Activated T-helper 1 cell treated with anti-CD3 and anti-CD28 coated beads, Interleukin-12 subunit alpha, Interleukin-12 subunit beta, Interleukin-2, Interleukin-4 antibody, amounts not matched to agents 30 ng/mL and 10 ng/mL and 1 ng/mL, durations not matched to agents 14 hours and 24 hours and 36 hours (primary cell): ENCODE measurements at regions not wholly inside any gene's neighbourhood (a gene's known extent, or its start where the extent isn't known, plus 50 kb on each side); places are given as distances from the start of the nearest gene placed in this dataset.

ENCODE experiments used
- DNase-seq: peaks from one replicate; pipeline ENCODE4 v3.0.0; 2021; ENCODE audit warnings: low spot score
- H3K27ac Mint-ChIP-seq: one replicate; pipeline ENCODE4 v1.8.0; 2021; ENCODE audit warnings: mild to moderate bottlenecking, mixed read lengths
- H3K27me3 Mint-ChIP-seq: one replicate; pipeline ENCODE4 v1.8.0; 2022; ENCODE audit warnings: mild to moderate bottlenecking, moderate library complexity, mixed read lengths; ENCODE audit not compliant: insufficient read depth
- H3K36me3 Mint-ChIP-seq: one replicate; pipeline ENCODE4 v1.8.0; 2021; ENCODE audit warnings: low read depth, mixed read lengths
- H3K4me1 Mint-ChIP-seq: one replicate; pipeline ENCODE4 v1.8.0; 2021; ENCODE audit warnings: low read depth, mixed read lengths
- H3K4me3 Mint-ChIP-seq: one replicate; pipeline ENCODE4 v1.8.0; 2021; ENCODE audit warnings: mild to moderate bottlenecking, moderate library complexity, mixed read lengths
- H3K9me3 Mint-ChIP-seq: one replicate; pipeline ENCODE4 v1.8.0; 2021; ENCODE audit warnings: mixed read lengths
- intact Hi-C: fragments of 100-400 bp; cut with micrococcal nuclease; formaldehyde crosslinking; loops from one replicate; pipeline ENCODE4 v1.15.1; 2024

DNA sequence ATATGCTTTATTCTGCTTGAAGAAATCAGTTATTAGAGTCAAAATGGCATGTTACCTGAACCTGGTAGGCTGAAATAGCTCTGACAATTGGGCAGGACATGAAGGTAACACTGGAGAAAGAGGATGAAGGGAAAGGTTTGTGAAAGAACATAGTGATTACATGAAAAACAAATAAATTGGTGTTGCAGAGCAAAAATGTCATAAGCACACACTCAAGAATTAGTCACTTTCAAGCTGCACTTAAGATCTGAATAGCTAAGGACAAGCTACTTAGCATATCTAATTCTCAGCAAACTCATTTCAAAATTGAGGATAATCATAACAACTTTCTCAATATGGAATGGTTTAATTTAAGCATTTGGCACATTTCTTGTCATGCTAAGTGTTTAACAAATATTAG is 1398.0 kb upstream of the FLRT2 start:
- DNase-seq = no peak

DNA sequence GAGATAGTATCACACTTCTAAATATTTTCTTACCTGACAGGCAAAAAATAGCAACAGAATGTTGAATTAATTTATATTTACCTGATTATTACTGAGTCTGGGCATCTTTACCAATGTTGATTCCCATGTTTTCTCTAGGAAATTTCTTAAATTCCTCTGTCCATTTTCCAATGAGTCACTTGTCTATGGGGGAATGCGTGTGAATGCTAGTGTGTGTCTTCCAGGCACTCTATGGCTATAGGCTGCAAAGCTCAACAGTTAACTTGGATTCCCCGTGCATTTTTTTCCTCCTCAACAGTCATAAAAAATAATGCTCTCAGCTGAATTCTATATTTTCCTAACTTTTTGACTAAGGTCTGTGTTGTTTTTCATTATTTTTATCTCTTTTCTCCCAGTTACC is 1385.8 kb upstream of the FLRT2 start:
- intact Hi-C loops = no loop called here
- H3K9me3 Mint-ChIP-seq = peaks cover 14% of the 10 kb centered on the region
- no peaks in the 10 kb centered on the region for H3K36me3 Mint-ChIP-seq
- no peak overlapping the region for H3K27ac Mint-ChIP-seq
- no peaks in the 10 kb centered on the region for H3K4me1 Mint-ChIP-seq
- H3K4me3 Mint-ChIP-seq = no peak overlapping the region
- no peaks in the 10 kb centered on the region for H3K27me3 Mint-ChIP-seq
- DNase-seq = no peak

More for the DNA sequence above, 1398.0 kb upstream of the FLRT2 start:
- H3K9me3 Mint-ChIP-seq = peaks cover 12% of the 10 kb centered on the region
- no peak overlapping the region for H3K4me3 Mint-ChIP-seq
- intact Hi-C loops = no loop called here
- H3K4me1 Mint-ChIP-seq = no peaks in the 10 kb centered on the region
- H3K36me3 Mint-ChIP-seq = no peaks in the 10 kb centered on the region
- H3K27me3 Mint-ChIP-seq = no peaks in the 10 kb centered on the region
- H3K27ac Mint-ChIP-seq = no peak overlapping the region

DNA sequence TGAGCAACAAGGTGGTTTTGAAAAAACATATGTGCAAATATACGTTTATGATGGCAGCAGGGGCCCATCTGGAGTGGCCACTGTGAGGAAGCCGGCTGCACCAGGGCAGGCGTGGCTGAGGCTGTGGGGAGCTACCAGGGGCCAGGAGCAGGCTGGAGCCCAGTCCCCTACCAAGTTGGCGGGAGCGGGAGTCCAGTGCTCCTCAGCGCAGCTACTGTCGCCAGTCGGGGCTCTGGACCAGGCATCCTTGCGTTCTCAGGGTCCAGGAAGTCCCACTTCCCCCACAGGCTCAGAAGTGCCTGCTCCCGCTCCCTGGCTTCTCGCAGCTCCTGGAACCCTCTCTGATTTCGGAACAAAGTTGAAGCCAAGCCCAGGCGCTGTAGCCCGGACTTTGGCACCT is 1377.5 kb upstream of the FLRT2 start:
- H3K4me3 Mint-ChIP-seq = no peak overlapping the region
- H3K9me3 Mint-ChIP-seq = peaks cover 15% of the 10 kb centered on the region
- H3K36me3 Mint-ChIP-seq = no peaks in the 10 kb centered on the region
- no peaks in the 10 kb centered on the region for H3K4me1 Mint-ChIP-seq
- intact Hi-C loops = no loop called here
- H3K27me3 Mint-ChIP-seq = no peaks in the 10 kb centered on the region
- H3K27ac Mint-ChIP-seq = no peak overlapping the region
- DNase-seq = no peak

DNA sequence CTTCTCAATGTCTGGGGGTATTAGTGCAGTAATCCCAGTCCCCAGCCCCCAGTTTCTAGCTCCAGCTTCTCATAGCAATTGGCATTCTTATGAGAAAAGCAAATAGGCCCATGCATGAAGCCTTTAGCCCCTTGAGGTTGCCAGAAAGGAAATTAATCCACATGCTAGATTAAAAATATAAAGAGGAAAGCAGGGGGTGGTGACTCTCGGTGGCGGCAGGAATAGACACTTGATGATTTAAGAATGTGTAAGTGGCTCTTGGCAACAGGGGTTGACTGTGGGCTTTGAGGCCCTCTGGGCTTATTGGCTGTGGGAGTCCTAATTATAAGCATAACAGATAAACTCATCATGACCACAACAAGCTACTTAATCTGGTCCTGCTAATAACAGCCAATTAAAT is 1367.3 kb upstream of the FLRT2 start:
- intact Hi-C loops = no loop called here
- H3K27ac Mint-ChIP-seq = no peak overlapping the region
- H3K9me3 Mint-ChIP-seq = peaks cover 6% of the 10 kb centered on the region
- H3K27me3 Mint-ChIP-seq = peaks cover 1% of the 10 kb centered on the region
- no peak for DNase-seq
- no peaks in the 10 kb centered on the region for H3K4me1 Mint-ChIP-seq
- H3K4me3 Mint-ChIP-seq = no peak overlapping the region
- no peaks in the 10 kb centered on the region for H3K36me3 Mint-ChIP-seq

DNA sequence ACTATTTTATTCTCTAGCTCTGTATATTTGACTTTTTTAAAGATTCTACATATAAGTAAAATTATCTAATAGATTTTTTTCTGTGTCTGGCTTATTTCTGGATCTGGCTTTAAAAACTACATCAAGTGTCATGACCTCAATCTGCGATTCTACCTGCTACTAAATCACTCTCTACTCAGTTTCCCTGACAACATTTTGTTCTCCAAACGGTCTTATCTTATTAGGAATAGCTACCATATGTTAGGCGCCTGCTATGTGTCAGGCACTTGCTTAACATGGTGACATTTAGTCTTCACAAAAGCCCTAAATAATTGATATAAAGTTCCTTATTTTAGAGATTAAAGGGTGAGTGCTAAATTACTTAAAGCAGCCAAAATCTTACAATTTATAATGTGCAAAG is 1362.9 kb upstream of the FLRT2 start:
- H3K36me3 Mint-ChIP-seq = no peaks in the 10 kb centered on the region
- no peak overlapping the region for H3K27ac Mint-ChIP-seq
- no peak overlapping the region for H3K4me3 Mint-ChIP-seq
- intact Hi-C loops = no loop called here
- DNase-seq = no peak
- H3K9me3 Mint-ChIP-seq = no peaks in the 10 kb centered on the region
- no peaks in the 10 kb centered on the region for H3K4me1 Mint-ChIP-seq
- H3K27me3 Mint-ChIP-seq = peaks cover 1% of the 10 kb centered on the region

DNA sequence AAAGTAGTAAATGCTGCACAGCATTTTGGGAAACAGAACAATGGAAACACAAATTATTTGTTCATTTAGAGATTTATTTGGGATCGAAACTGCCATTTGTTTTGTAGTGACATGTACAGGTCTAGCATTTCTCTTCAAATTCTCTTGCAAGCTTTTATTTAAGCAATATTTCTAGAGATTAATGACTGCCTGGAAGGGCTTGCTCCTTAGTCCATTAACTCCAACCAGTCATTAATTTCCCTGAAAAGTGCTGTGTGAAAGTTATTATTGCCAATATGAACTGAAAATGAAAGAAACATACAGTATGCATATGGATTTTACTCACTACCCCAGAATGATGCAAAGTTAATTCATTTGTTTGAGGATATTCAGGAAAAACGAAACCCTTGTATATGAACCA is 1349.6 kb upstream of the FLRT2 start:
- Mint-ChIP-seq H3K36me3 (no peaks in the 10 kb centered on the region), H3K27ac (no peak overlapping the region), H3K9me3 (peaks cover 21% of the 10 kb centered on the region), H3K27me3 (peaks cover 1% of the 10 kb centered on the region), H3K4me1 (no peaks in the 10 kb centered on the region), H3K4me3 (no peak overlapping the region)
- no peak for DNase-seq
- intact Hi-C loops = no loop called here

DNA sequence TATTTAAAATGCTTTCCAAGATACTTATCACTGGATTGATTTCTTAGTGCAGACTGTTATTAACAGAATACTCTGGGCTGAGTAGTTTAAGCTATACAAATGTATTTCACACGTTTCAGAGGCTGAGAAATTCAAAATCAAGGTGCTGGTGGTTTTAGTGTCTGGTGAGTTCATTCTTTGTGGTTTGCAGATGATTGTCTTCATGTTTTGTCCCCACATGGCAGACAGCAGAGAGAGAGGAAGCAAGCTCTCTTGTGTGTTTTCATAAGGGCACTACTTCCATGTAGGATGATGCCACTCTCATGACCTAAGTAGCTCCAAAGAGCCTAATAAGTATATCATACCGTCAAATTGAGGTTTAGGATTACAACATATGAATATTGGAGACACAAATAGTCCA is 1348.9 kb upstream of the FLRT2 start:
- H3K27me3 Mint-ChIP-seq = peaks cover under 1% of the 10 kb centered on the region
- no peak overlapping the region for H3K27ac Mint-ChIP-seq
- peaks cover 22% of the 10 kb centered on the region for H3K9me3 Mint-ChIP-seq
- H3K36me3 Mint-ChIP-seq = no peaks in the 10 kb centered on the region
- no peak for DNase-seq
- intact Hi-C loops = no loop called here
- no peaks in the 10 kb centered on the region for H3K4me1 Mint-ChIP-seq
- no peak overlapping the region for H3K4me3 Mint-ChIP-seq

DNA sequence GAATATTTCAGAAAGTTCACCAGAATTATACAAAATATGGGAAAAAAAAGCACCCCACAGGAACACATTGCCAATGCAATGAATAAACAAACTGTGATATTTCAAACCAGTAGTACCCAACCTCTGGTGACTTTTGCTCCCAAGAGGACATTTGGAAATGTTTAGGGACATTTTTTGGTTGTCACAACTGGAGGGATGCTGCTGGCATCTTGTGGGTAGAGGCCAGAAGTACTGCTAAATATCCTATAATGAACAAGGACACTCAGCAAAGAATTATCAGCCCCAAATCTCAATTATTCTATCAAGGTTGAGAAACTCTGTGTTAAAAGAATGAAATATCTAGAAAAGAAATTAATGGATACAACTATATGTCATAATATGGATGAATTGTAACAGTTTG is 1334.4 kb upstream of the FLRT2 start:
- Mint-ChIP-seq H3K36me3 (no peaks in the 10 kb centered on the region), H3K27ac (no peak overlapping the region), H3K9me3 (peaks cover 25% of the 10 kb centered on the region), H3K27me3 (no peaks in the 10 kb centered on the region), H3K4me1 (no peaks in the 10 kb centered on the region), H3K4me3 (no peak overlapping the region)
- intact Hi-C loops = no loop called here
- DNase-seq = no peak

DNA sequence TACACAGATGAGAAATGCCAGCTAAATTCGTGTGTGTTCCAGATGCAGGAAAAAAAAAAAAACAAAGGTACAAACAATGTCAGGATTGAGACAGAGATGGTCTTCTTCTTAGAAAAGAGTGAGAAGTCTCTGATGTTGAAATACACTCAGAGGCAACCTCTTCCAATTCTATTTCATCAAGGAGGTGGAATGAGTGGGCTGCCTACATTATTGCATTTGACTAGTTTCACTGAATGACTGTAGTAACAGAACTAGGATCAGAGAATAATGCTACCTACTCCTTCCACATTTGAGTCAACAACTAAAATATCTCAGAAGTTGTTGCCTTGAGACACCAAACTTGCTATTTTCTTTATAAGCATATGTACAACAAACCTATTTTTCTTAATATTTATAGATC is 1332.2 kb upstream of the FLRT2 start:
- Mint-ChIP-seq H3K27me3 (no peaks in the 10 kb centered on the region), H3K36me3 (no peaks in the 10 kb centered on the region), H3K4me3 (no peak overlapping the region), H3K4me1 (no peaks in the 10 kb centered on the region), H3K27ac (no peak overlapping the region), H3K9me3 (peaks cover 24% of the 10 kb centered on the region)
- intact Hi-C loops = no loop called here
- no peak for DNase-seq

DNA sequence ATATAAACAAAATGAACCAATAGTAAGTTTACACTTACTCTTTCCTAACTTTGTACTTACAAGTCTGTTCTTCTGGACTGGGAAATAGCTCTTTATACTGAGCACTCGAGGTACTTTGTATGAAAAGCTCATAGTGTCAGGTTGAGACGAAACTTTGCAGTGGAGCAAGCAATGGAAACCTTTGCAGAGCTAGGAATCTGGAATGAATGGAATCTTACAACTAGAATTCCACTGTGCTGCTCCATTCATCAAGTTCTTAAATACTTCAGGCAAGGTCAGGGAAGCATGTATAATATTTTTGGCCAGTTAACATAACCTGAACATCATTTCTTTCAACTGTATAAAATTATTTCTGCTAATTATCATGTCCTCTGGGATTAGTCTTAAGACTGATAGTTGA is 1327.5 kb upstream of the FLRT2 start:
- H3K27ac Mint-ChIP-seq = no peak overlapping the region

DNA sequence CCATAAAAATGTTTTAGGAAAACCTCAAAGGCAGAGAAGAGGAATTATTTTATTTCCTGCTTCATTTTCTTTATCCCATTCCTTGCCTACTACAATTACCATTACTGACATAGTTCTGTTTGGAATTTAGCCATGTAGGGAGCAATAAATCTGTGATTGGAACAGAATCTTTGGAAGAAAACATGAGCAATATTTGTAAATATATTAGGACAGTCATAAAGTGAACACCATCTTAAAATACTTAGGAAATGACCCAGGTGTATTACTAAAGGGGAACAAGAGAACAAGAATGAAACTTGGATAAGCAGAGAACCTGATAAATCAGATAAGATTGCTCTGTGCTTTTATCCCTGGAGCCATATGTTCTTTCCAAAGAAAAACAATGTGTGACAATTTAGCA is 1326.0 kb upstream of the FLRT2 start:
- peaks cover 18% of the 10 kb centered on the region for H3K9me3 Mint-ChIP-seq
- intact Hi-C loops = no loop called here
- no peak overlapping the region for H3K4me3 Mint-ChIP-seq
- DNase-seq = no peak
- no peaks in the 10 kb centered on the region for H3K36me3 Mint-ChIP-seq
- H3K27me3 Mint-ChIP-seq = no peaks in the 10 kb centered on the region
- no peaks in the 10 kb centered on the region for H3K4me1 Mint-ChIP-seq
- H3K27ac Mint-ChIP-seq = no peak overlapping the region

More for the DNA sequence above, 1327.5 kb upstream of the FLRT2 start:
- Mint-ChIP-seq H3K4me1 (no peaks in the 10 kb centered on the region), H3K9me3 (peaks cover 13% of the 10 kb centered on the region), H3K27me3 (no peaks in the 10 kb centered on the region), H3K4me3 (no peak overlapping the region), H3K36me3 (no peaks in the 10 kb centered on the region)
- no peak for DNase-seq
- intact Hi-C loops = no loop called here

DNA sequence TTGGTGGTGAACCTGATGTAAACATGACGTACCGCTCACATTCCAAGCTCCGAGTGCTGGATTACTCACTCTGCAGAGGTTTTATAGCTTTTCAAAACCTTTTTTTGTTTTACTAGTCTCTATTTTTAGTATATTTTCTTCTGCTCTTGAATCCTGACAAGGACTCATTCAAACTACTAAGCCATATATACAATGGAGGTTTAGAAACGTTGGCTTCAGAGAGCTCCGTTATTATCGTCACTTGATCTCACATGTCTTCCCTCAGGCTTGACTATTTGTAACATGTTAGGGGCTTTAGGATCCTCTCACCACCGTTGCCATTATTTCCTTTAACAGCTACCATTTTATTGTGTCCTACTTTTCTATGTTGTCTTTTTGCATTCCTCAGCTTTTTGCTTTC is 1321.5 kb upstream of the FLRT2 start:
- Mint-ChIP-seq H3K4me1 (no peaks in the 10 kb centered on the region), H3K4me3 (no peak overlapping the region), H3K27ac (no peak overlapping the region), H3K9me3 (peaks cover 33% of the 10 kb centered on the region), H3K27me3 (no peaks in the 10 kb centered on the region), H3K36me3 (no peaks in the 10 kb centered on the region)
- DNase-seq = no peak
- intact Hi-C loops = no loop called here

DNA sequence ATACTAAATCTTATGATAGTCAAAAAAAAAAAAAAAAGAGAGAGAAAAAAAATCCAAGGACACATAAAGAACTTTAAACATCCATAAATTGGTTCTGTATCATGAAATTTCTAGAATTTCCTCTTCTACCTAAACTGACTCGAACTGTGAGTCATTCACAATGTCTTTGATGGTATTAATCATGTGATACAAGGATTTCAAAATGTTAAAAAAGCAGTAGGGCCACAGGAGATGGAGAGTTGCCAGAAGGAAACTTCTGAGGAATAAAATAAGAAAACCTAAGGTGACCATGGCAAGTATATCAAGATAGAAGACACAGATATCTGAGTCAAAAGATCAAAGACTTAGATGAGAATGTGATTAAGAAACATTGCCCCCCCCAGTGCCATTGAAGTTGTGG is 1320.9 kb upstream of the FLRT2 start:
- no peak overlapping the region for H3K4me3 Mint-ChIP-seq
- intact Hi-C loops = no loop called here
- no peak overlapping the region for H3K27ac Mint-ChIP-seq
- peaks cover 33% of the 10 kb centered on the region for H3K9me3 Mint-ChIP-seq
- H3K36me3 Mint-ChIP-seq = no peaks in the 10 kb centered on the region
- no peaks in the 10 kb centered on the region for H3K27me3 Mint-ChIP-seq
- no peaks in the 10 kb centered on the region for H3K4me1 Mint-ChIP-seq
- DNase-seq = no peak

DNA sequence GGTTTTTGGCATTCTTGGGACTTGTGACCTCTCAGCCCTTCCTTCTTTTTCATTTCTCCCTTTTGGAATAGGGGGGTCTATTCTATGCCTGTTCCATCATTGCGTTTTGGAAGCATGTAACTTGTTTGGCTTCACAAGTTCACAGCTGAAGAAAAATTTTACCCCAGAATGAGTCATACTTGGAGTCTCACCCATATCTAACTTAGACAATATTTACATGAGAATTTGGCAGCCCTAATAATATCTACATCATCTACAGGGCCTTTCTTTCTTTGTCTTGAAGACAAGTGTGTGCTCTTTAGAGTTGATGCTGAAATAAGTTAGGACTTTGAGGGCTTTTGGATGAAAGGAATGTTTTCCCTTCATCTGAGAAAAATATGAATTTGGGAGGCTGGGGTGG is 1312.9 kb upstream of the FLRT2 start:
- Mint-ChIP-seq H3K9me3 (peaks cover 20% of the 10 kb centered on the region), H3K4me1 (no peaks in the 10 kb centered on the region), H3K4me3 (no peak overlapping the region), H3K27ac (no peak overlapping the region), H3K36me3 (no peaks in the 10 kb centered on the region), H3K27me3 (no peaks in the 10 kb centered on the region)
- DNase-seq = no peak
- intact Hi-C loops = no loop called here
